ENCODE measurements at regions not wholly inside any gene's neighbourhood (a gene's known extent, or its start where the extent isn't known, plus 50 kb on each side); places are given as distances from the start of the nearest gene placed in this dataset.

- Histone ChIP-seq H4K20me1 (ENCODE audit: low read length) (no peaks in the 10 kb centered on the region), H3K9me3 (ENCODE audit: low read length) (no peaks in the 10 kb centered on the region), H3K9ac (ENCODE audit: low read length) (no peak overlapping the region), H3F3A (ENCODE audit: low read length, unreplicated experiment) (no peaks in the 10 kb centered on the region), H3K27me3 (ENCODE audit: low read length) (no peaks in the 10 kb centered on the region), H3K36me3 (ENCODE audit: low read depth, low read length) (no peaks in the 10 kb centered on the region), H2AFZ (ENCODE audit: low read length) (0 out of 2 replicates have a peak overlapping the region, but pooled peaks have one; percentile 18), H3K4me1 (ENCODE audit: insufficient read depth, low read length) (peaks cover 15% of the 10 kb centered on the region), H3K4me2 (ENCODE audit: low read length) (no peak overlapping the region), H3K4me3 (ENCODE audit: low read length) (no peak overlapping the region), H3K9me2 (replicated peaks; ENCODE audit: low read length) (no peaks in the 10 kb centered on the region), H3K27ac (ENCODE audit: low read length) (no peak overlapping the region), H3K79me2 (ENCODE audit: low read length) (no peaks in the 10 kb centered on the region)
- ChIA-PET CTCF (interaction anchor here (0.5 kb wide), 1 partner anchor 74 kb away, joined by 3 read pairs; no protein-coding TSS in a partner anchor), POLR2A (ENCODE audit: unreplicated experiment) (no interaction called here)
- no TSS peak for BruUV-seq (replicated peaks)
- DNase-seq = peak; percentile 26
- ATAC-seq = no peak
- intact Hi-C loops (cut with micrococcal nuclease) = no loop called here
- TF ChIP-seq EZH2phosphoT487 (IDR thresholded peaks at IDR 0.05; ENCODE audit: borderline replicate concordance, low read length) (no peak), EZH2 (IDR thresholded peaks at IDR 0.05; ENCODE audit: low read length, unreplicated experiment) (no peak)
- TF ChIP-seq, protein P1, sequence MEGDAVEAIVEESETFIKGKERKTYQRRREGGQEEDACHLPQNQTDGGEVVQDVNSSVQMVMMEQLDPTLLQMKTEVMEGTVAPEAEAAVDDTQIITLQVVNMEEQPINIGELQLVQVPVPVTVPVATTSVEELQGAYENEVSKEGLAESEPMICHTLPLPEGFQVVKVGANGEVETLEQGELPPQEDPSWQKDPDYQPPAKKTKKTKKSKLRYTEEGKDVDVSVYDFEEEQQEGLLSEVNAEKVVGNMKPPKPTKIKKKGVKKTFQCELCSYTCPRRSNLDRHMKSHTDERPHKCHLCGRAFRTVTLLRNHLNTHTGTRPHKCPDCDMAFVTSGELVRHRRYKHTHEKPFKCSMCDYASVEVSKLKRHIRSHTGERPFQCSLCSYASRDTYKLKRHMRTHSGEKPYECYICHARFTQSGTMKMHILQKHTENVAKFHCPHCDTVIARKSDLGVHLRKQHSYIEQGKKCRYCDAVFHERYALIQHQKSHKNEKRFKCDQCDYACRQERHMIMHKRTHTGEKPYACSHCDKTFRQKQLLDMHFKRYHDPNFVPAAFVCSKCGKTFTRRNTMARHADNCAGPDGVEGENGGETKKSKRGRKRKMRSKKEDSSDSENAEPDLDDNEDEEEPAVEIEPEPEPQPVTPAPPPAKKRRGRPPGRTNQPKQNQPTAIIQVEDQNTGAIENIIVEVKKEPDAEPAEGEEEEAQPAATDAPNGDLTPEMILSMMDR (conservative IDR thresholded peaks at IDR 0.05; ENCODE audit: low read depth, low read length) = no peak
Measured at GRCh38 chr5:74206579-74207550, 433.7 kb downstream of the ENC1 start.

DNA sequence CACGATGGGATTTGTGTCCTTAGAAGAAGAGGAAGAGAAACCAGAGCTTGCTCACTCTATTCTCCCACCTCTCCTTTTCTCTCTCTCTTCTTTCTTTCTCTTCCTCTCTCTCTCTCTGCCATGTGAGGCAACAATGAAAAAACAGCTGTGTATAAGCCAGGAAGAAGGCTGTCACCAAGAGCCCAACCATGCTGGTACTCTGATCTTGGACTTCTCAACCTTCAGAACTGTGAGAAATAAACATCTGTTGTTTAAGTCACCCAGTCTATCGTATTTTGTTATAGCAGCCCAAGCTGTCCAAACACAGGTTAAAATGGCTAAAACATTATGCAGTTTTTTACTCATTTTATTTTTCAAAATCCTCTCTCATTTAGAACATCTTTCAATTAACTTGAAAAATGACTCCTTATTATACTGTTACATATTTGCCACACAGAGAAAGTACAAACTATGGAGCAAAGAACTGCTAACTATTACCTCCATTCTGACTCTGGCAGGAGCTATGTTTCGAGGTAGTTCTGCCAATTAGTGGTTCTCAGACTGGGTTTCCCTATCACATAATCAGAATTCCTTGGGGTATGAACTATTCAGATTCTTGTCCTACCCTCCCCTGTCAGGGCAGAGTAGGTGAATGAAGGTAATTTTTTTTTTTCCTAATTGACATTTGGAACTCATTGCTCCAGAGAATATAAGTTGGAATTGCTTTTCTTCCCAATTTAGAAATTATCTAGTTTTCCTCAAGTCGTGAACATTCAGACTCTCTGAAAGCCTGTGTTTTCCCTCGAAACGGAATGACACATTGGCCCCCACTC lies 434.6 kb downstream of the ENC1 start:
- Histone ChIP-seq H3K4me1 (ENCODE audit: insufficient read depth, low read length) (peaks cover 24% of the 10 kb centered on the region), H3K4me3 (ENCODE audit: low read length) (no peak overlapping the region), H3K9ac (ENCODE audit: low read length) (no peak overlapping the region), H3K27me3 (ENCODE audit: low read length) (no peaks in the 10 kb centered on the region), H3K4me2 (ENCODE audit: low read length) (no peak overlapping the region), H3K79me2 (ENCODE audit: low read length) (no peaks in the 10 kb centered on the region), H3K27ac (ENCODE audit: low read length) (no peak overlapping the region), H2AFZ (ENCODE audit: low read length) (0 out of 2 replicates have a peak overlapping the region, but pooled peaks have one; percentile 18), H3K9me3 (ENCODE audit: low read length) (no peaks in the 10 kb centered on the region), H3K9me2 (replicated peaks; ENCODE audit: low read length) (no peaks in the 10 kb centered on the region), H4K20me1 (ENCODE audit: low read length) (no peaks in the 10 kb centered on the region), H3K36me3 (ENCODE audit: low read depth, low read length) (no peaks in the 10 kb centered on the region), H3F3A (ENCODE audit: low read length, unreplicated experiment) (no peaks in the 10 kb centered on the region)
- DNase-seq (no peak), ATAC-seq (no peak)
- no peak for TF ChIP-seq EZH2phosphoT487 (IDR thresholded peaks at IDR 0.05; ENCODE audit: borderline replicate concordance, low read length)
- no peak for TF ChIP-seq EZH2 (IDR thresholded peaks at IDR 0.05; ENCODE audit: low read length, unreplicated experiment)
- TF ChIP-seq, protein P1 (conservative IDR thresholded peaks at IDR 0.05; ENCODE audit: low read depth, low read length) = no peak
- intact Hi-C loops (cut with micrococcal nuclease) = no loop called here
- ChIA-PET POLR2A (ENCODE audit: unreplicated experiment) (no interaction called here), CTCF (interaction anchor here (0.5 kb wide), 1 partner anchor 75 kb away, joined by 3 read pairs; no protein-coding TSS in a partner anchor)
- no TSS peak for BruUV-seq (replicated peaks)
